Ishikawa (cell line): ENCODE measurements at regions not wholly inside any gene's neighbourhood (a gene's known extent, or its start where the extent isn't known, plus 50 kb on each side); places are given as distances from the start of the nearest gene placed in this dataset.

ENCODE experiments used
- CEBPB ChIP-seq: IDR thresholded peaks from 2 replicates; pipeline ENCODE4 v1.6.1; 2012
- CREB1 ChIP-seq: IDR thresholded peaks from 2 replicates; pipeline ENCODE4 v1.6.1; 2012; ENCODE audit warnings: low read depth
- EGR1 ChIP-seq: IDR thresholded peaks from 2 replicates; pipeline ENCODE4 v1.6.1; 2012
- EP300 ChIP-seq: IDR thresholded peaks from 2 replicates; pipeline ENCODE4 v1.6.1; 2012; ENCODE audit warnings: borderline replicate concordance
- FOXM1 ChIP-seq: IDR thresholded peaks from 2 replicates; pipeline ENCODE4 v1.6.1; 2012; ENCODE audit warnings: low read depth, borderline replicate concordance
- NFIC ChIP-seq: IDR thresholded peaks from 2 replicates; pipeline ENCODE4 v1.6.1; 2012
- RAD21 ChIP-seq: IDR thresholded peaks from 2 replicates; pipeline ENCODE4 v1.6.1; 2012; ENCODE audit warnings: low read depth
- TAF1 ChIP-seq: IDR thresholded peaks from 2 replicates; pipeline ENCODE4 v1.6.1; 2012; ENCODE audit warnings: low read depth, mild to moderate bottlenecking
- TCF12 ChIP-seq: IDR thresholded peaks from 2 replicates; pipeline ENCODE4 v1.6.1; 2012; ENCODE audit warnings: low read depth
- TEAD4 ChIP-seq: IDR thresholded peaks from 2 replicates; pipeline ENCODE4 v1.6.1; 2012
- USF1 ChIP-seq: IDR thresholded peaks from 2 replicates; pipeline ENCODE4 v1.6.1; 2012
- YY1 ChIP-seq: IDR thresholded peaks from 2 replicates; pipeline ENCODE4 v1.6.1; 2012; ENCODE audit warnings: low read depth
- ZBTB7A ChIP-seq: IDR thresholded peaks from 2 replicates; pipeline ENCODE4 v1.6.1; 2012; ENCODE audit warnings: low read depth
- TF ChIP-seq, protein P1 (sequence below): IDR thresholded peaks from 2 replicates; pipeline ENCODE4 v1.6.1; 2012
- TF ChIP-seq, protein P2 (sequence below): IDR thresholded peaks from 2 replicates; pipeline ENCODE4 v1.6.1; 2012; ENCODE audit warnings: low read depth, mild to moderate bottlenecking

DNA sequence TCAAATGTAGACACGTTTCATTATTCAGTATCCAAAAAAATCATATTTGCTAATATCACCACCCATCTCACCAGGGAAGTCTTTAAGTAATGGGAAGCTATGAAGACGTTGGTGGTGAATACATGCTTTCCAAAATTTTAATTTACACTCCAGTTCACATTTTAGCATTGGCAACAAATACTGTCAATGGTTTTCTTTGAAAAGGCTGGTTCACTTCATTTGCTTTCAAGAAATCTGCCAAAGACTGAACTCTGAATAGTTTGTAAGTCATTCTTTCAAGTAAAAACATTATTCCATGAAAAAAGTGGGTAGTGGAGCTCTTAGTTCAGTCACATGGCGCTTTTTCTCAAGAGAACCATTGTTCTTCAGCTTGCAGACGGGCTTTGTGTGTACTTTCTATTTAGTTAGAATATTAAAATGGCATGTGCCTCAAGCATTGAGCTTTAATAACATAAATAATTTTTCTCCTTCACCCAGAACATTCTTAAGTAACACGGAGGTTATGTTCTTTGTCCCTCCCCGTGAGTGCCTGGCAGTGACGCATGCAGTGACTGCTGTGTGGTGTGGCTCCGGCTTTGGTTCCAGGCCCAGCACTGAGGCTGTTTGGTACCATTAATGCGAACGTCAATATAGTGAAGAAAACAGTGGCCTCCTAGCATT is 300.0 kb upstream of the HDAC4 start:
- TF ChIP-seq, protein P1, sequence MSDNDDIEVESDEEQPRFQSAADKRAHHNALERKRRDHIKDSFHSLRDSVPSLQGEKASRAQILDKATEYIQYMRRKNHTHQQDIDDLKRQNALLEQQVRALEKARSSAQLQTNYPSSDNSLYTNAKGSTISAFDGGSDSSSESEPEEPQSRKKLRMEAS: no peak
- TF ChIP-seq RAD21: no peak

- TF ChIP-seq CREB1: no peak
- no peak for TF ChIP-seq TEAD4
- no peak for TF ChIP-seq YY1
- TF ChIP-seq TAF1: no peak
- no peak for TF ChIP-seq NFIC
- TF ChIP-seq FOXM1: no peak
- TF ChIP-seq TCF12: no peak
- TF ChIP-seq, protein P1: no peak
- TF ChIP-seq, protein P2, sequence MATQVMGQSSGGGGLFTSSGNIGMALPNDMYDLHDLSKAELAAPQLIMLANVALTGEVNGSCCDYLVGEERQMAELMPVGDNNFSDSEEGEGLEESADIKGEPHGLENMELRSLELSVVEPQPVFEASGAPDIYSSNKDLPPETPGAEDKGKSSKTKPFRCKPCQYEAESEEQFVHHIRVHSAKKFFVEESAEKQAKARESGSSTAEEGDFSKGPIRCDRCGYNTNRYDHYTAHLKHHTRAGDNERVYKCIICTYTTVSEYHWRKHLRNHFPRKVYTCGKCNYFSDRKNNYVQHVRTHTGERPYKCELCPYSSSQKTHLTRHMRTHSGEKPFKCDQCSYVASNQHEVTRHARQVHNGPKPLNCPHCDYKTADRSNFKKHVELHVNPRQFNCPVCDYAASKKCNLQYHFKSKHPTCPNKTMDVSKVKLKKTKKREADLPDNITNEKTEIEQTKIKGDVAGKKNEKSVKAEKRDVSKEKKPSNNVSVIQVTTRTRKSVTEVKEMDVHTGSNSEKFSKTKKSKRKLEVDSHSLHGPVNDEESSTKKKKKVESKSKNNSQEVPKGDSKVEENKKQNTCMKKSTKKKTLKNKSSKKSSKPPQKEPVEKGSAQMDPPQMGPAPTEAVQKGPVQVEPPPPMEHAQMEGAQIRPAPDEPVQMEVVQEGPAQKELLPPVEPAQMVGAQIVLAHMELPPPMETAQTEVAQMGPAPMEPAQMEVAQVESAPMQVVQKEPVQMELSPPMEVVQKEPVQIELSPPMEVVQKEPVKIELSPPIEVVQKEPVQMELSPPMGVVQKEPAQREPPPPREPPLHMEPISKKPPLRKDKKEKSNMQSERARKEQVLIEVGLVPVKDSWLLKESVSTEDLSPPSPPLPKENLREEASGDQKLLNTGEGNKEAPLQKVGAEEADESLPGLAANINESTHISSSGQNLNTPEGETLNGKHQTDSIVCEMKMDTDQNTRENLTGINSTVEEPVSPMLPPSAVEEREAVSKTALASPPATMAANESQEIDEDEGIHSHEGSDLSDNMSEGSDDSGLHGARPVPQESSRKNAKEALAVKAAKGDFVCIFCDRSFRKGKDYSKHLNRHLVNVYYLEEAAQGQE: no peak
- TF ChIP-seq RAD21: no peak
- TF ChIP-seq EP300: no peak
- no peak for TF ChIP-seq CEBPB
- TF ChIP-seq USF1: no peak
- TF ChIP-seq ZBTB7A: no peak
- TF ChIP-seq EGR1: no peak
Measured at GRCh38 chr2:239697399-239698164, 296.8 kb upstream of the HDAC4 start.

DNA sequence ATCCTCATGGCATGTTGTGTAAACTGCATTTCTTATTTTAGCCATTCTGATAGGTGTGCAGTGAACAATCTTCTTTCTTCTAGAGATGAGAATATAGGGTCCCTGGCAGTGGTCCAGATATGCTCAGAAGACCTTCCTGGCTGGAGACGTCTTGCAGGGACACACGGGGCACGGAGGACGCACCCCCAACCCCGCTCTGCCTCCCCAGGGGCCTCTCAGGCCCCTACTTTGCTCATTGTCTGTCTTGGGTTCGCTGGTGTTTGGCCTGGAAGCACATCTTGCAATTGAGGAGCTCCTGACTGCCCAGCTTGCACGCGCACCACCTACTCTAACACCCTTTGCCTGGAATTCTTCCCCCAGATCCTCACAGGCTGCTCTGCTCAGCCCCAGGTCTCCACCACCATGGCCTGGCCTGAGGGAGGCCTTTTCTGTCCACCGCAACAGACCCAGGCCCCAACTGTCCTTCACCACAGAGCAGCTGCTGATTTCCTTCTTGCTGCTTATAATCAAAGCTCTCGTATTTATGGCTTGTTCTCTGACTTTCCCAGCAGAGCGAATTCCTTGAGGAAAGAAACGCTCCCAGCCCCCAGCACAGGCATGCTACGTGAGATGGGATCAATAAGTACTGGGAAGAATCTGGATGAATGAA is 295.9 kb upstream of the HDAC4 start:
- no peak for TF ChIP-seq RAD21
- no peak for TF ChIP-seq NFIC
- TF ChIP-seq, protein P2: no peak
- TF ChIP-seq CEBPB: no peak
- TF ChIP-seq EGR1: no peak
- TF ChIP-seq CREB1: no peak
- no peak for TF ChIP-seq TAF1
- TF ChIP-seq FOXM1: no peak
- no peak for TF ChIP-seq ZBTB7A
- no peak for TF ChIP-seq EP300

DNA sequence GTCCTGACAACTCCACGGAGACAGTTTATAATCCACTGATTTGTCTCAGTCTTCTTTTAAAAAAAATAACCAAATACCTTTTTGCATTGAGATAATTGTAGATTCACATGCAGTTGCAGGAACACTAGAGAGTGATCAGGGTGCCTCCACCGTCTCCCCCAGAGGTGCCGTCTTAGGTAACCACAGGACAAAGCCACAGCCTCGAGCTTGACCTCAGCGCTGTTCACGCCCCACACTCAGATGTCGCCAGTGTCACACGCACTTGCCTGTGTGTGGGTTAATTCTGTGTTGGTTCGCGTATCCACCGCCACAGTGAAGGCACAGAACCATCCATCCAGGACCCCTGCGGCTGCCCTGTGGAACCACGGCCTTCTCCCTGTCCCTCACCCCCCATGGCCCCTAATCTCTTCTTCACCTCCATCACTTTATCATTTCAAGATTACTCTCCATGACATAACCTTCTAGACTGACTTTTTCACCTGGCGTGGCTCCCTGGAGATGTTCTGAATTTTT is 295.0 kb upstream of the HDAC4 start:
- TF ChIP-seq NFIC (no peak), USF1 (no peak), RAD21 (no peak), TEAD4 (no peak), CEBPB (no peak), EP300 (no peak), TCF12 (no peak), EGR1 (no peak), YY1 (no peak), FOXM1 (no peak)
- TF ChIP-seq, protein P2: no peak
- TF ChIP-seq, protein P1: no peak
